PFSK-1 (cell line): ENCODE measurements at regions not wholly inside any gene's neighbourhood (a gene's known extent, or its start where the extent isn't known, plus 50 kb on each side); places are given as distances from the start of the nearest gene placed in this dataset.

Experiments used
- FOXP2 ChIP-seq: optimal IDR thresholded peaks from 2 replicates; pipeline ENCODE3; 2011; ENCODE audit warnings: borderline replicate concordance, control low read depth, inconsistent platforms; ENCODE audit not compliant: insufficient read depth; ENCODE audit errors: extremely low read length, extremely low read depth
- POLR2AphosphoS5 ChIP-seq: IDR thresholded peaks from 2 replicates; pipeline ENCODE4 v1.6.1; 2012; ENCODE audit warnings: low read depth, mild to moderate bottlenecking, control low read depth, low read length, moderate library complexity
- REST ChIP-seq, 2 experiments: IDR thresholded peaks; 2 replicates each; pipeline versions ENCODE4 v1.6.1 to v1.8.0; 2011 to 2012; ENCODE audit warnings: low read depth in 2 of 2, low read length in 2 of 2, control low read depth in 1 of 2, inconsistent platforms in 1 of 2, mild to moderate bottlenecking in 1 of 2, moderate library complexity in 1 of 2; ENCODE audit not compliant: insufficient read depth in 1 of 2
- SIN3A ChIP-seq: IDR thresholded peaks from 2 replicates; pipeline ENCODE4 v1.6.1; 2012; ENCODE audit warnings: mild to moderate bottlenecking, low read length, moderate library complexity, borderline replicate concordance; ENCODE audit not compliant: insufficient read depth
- TAF1 ChIP-seq: IDR thresholded peaks from 2 replicates; pipeline ENCODE4 v1.6.1; 2012; ENCODE audit warnings: low read length, control low read depth, borderline replicate concordance; ENCODE audit not compliant: insufficient read depth

GRCh38 chr2:12932192-12932591 is 215.5 kb downstream of the TRIB2 start:
- TF ChIP-seq REST (IDR thresholded peaks at IDR 0.05; ENCODE audit: insufficient read depth in 1 of 2, low read depth in 2 of 2, low read length in 2 of 2) = no peak
- no peak for TF ChIP-seq TAF1
- TF ChIP-seq POLR2AphosphoS5 = no peak
- TF ChIP-seq SIN3A = no peak
- TF ChIP-seq FOXP2 = no peak

GRCh38 chr2:12934146-12934756 is 217.5 kb downstream of the TRIB2 start:
- TF ChIP-seq SIN3A (no peak), POLR2AphosphoS5 (no peak), TAF1 (no peak), FOXP2 (no peak), REST (IDR thresholded peaks at IDR 0.05; ENCODE audit: insufficient read depth in 1 of 2, low read depth in 2 of 2, low read length in 2 of 2) (no peak)

- TF ChIP-seq TAF1 = no peak
- TF ChIP-seq SIN3A = no peak
Observed at GRCh38 chr2:12935222-12935621, 218.5 kb downstream of the TRIB2 start.

GRCh38 chr2:12935796-12936195 is 219.1 kb downstream of the TRIB2 start:
- no peak for TF ChIP-seq TAF1
- TF ChIP-seq SIN3A = no peak
- TF ChIP-seq POLR2AphosphoS5 = no peak

- TF ChIP-seq REST (IDR thresholded peaks at IDR 0.05; ENCODE audit: insufficient read depth in 1 of 2, low read depth in 2 of 2, low read length in 2 of 2) (no peak), POLR2AphosphoS5 (no peak), TAF1 (no peak), SIN3A (no peak), FOXP2 (no peak)
Observed at GRCh38 chr2:12941203-12941602, 224.5 kb downstream of the TRIB2 start.

GRCh38 chr2:12948231-12948960 is 231.7 kb downstream of the TRIB2 start:
- TF ChIP-seq SIN3A (no peak), FOXP2 (peak; percentile 79)

- TF ChIP-seq FOXP2 = no peak
Observed at GRCh38 chr2:12948961-12949353, 232.2 kb downstream of the TRIB2 start.
